Loucy (cell line): ENCODE measurements at regions not wholly inside any gene's neighbourhood (a gene's known extent, or its start where the extent isn't known, plus 50 kb on each side); places are given as distances from the start of the nearest gene placed in this dataset.

Source experiments
- H2AFZ ChIP-seq: fragments of 200-600 bp; sonication (generic); 2 replicates; pipeline ENCODE4 v1.6.0; 2016; ENCODE audit warnings: antibody characterized with exemption, mild to moderate bottlenecking, low read length, moderate library complexity
- H3F3A ChIP-seq: fragments of 200-600 bp; 2 replicates; pipeline ENCODE4 v1.6.0; 2016; ENCODE audit warnings: antibody characterized with exemption, low read depth, mild to moderate bottlenecking
- H3K27me3 ChIP-seq: fragments of 200-600 bp; sonication (generic); 2 replicates; pipeline ENCODE4 v1.6.1; 2014; ENCODE audit warnings: low read length, mild to moderate bottlenecking; ENCODE audit not compliant: insufficient read depth, poor library complexity, severe bottlenecking
- H3K36me3 ChIP-seq: fragments of 200-600 bp; sonication (generic); 2 replicates; pipeline ENCODE4 v1.6.1; 2016; ENCODE audit warnings: low read length; ENCODE audit not compliant: insufficient read depth
- H3K4me1 ChIP-seq: fragments of 200-600 bp; sonication (generic); 2 replicates; pipeline ENCODE4 v1.5.1; 2014; ENCODE audit warnings: low read length, mild to moderate bottlenecking; ENCODE audit not compliant: insufficient read depth, poor library complexity, severe bottlenecking
- H3K4me2 ChIP-seq: fragments of 200-600 bp; sonication (generic); 2 replicates; pipeline ENCODE4 v1.6.0; 2014; ENCODE audit warnings: antibody characterized with exemption, low read length, low read depth, mild to moderate bottlenecking; ENCODE audit not compliant: poor library complexity, severe bottlenecking
- H3K4me3 ChIP-seq: fragments of 200-600 bp; sonication (generic); 2 replicates; pipeline ENCODE4 v1.5.1; 2014; ENCODE audit warnings: low read length, mild to moderate bottlenecking, mixed read lengths; ENCODE audit not compliant: poor library complexity, severe bottlenecking
- H3K79me2 ChIP-seq: fragments of 200-600 bp; sonication (generic); 2 replicates; pipeline ENCODE4 v1.6.1; 2014; ENCODE audit warnings: low read length; ENCODE audit not compliant: insufficient read depth
- H3K9ac ChIP-seq: fragments of 200-600 bp; sonication (generic); 2 replicates; pipeline ENCODE4 v1.6.0; 2014; ENCODE audit warnings: mild to moderate bottlenecking, low read depth, low read length, moderate library complexity; ENCODE audit not compliant: poor library complexity, severe bottlenecking
- H3K9me2 ChIP-seq: fragments of 200-600 bp; sonication (generic); replicated peaks from 2 replicates; pipeline ENCODE4 v1.6.1; 2016; ENCODE audit warnings: low read depth, low read length, mixed read lengths
- H3K9me3 ChIP-seq: fragments of 200-600 bp; sonication (generic); 2 replicates; pipeline ENCODE4 v1.6.1; 2014; ENCODE audit warnings: mild to moderate bottlenecking, antibody characterized with exemption, low read length, low read depth; ENCODE audit not compliant: insufficient read depth
- H4K20me1 ChIP-seq: fragments of 200-600 bp; sonication (generic); 2 replicates; pipeline ENCODE4 v1.6.0; 2014; ENCODE audit warnings: antibody characterized with exemption, low read length, mild to moderate bottlenecking; ENCODE audit not compliant: insufficient read depth, poor library complexity, severe bottlenecking
- CTCF ChIP-seq: fragments of 200-600 bp; sonication (generic); conservative IDR thresholded peaks from 2 replicates; pipeline ENCODE4 v1.5.1; 2014; ENCODE audit warnings: mild to moderate bottlenecking, antibody characterized with exemption, low read length
- EZH2phosphoT487 ChIP-seq: fragments of 200-600 bp; IDR thresholded peaks from 2 replicates; pipeline ENCODE4 v1.6.1; 2018; ENCODE audit warnings: antibody characterized with exemption, mild to moderate bottlenecking, moderate library complexity, borderline replicate concordance

- TF ChIP-seq CTCF (no peak), EZH2phosphoT487 (no peak)
- no peaks in the 10 kb centered on the region for H3K79me2 ChIP-seq
- no peak overlapping the region for H3K9ac ChIP-seq
- H3K9me3 ChIP-seq: no peaks in the 10 kb centered on the region
- H3K4me2 ChIP-seq: no peak overlapping the region
- no peaks in the 10 kb centered on the region for H3K36me3 ChIP-seq
- H2AFZ ChIP-seq: no peak overlapping the region
- no peaks in the 10 kb centered on the region for H4K20me1 ChIP-seq
- no peaks in the 10 kb centered on the region for H3K4me1 ChIP-seq
- H3K27me3 ChIP-seq: no peaks in the 10 kb centered on the region
- no peaks in the 10 kb centered on the region for H3K9me2 ChIP-seq
- no peak overlapping the region for H3K4me3 ChIP-seq
- H3F3A ChIP-seq: no peaks in the 10 kb centered on the region
These were observed 107.3 kb upstream of the OLIG3 start for GRCh38 chr6:137601471-137601870.

GRCh38 chr6:137602313-137603197 lies 108.4 kb upstream of the OLIG3 start:
- H2AFZ ChIP-seq: no peak overlapping the region
- no peak for TF ChIP-seq CTCF
- no peak for TF ChIP-seq EZH2phosphoT487
- H3K79me2 ChIP-seq: no peaks in the 10 kb centered on the region
- H4K20me1 ChIP-seq: no peaks in the 10 kb centered on the region
- no peaks in the 10 kb centered on the region for H3K9me3 ChIP-seq
- H3K4me2 ChIP-seq: no peak overlapping the region
- no peaks in the 10 kb centered on the region for H3K36me3 ChIP-seq
- no peaks in the 10 kb centered on the region for H3K4me1 ChIP-seq
- no peaks in the 10 kb centered on the region for H3F3A ChIP-seq
- H3K27me3 ChIP-seq: peaks cover under 1% of the 10 kb centered on the region
- H3K9ac ChIP-seq: no peak overlapping the region
- no peaks in the 10 kb centered on the region for H3K9me2 ChIP-seq
- no peak overlapping the region for H3K4me3 ChIP-seq

GRCh38 chr6:137610702-137611101 lies 116.5 kb upstream of the OLIG3 start:
- H4K20me1 ChIP-seq: no peaks in the 10 kb centered on the region
- no peaks in the 10 kb centered on the region for H3K36me3 ChIP-seq
- H2AFZ ChIP-seq: no peak overlapping the region
- H3K79me2 ChIP-seq: no peaks in the 10 kb centered on the region
- H3K4me3 ChIP-seq: no peak overlapping the region
- H3K4me1 ChIP-seq: no peaks in the 10 kb centered on the region
- no peaks in the 10 kb centered on the region for H3F3A ChIP-seq
- H3K9me2 ChIP-seq: no peaks in the 10 kb centered on the region
- H3K27me3 ChIP-seq: peaks cover 14% of the 10 kb centered on the region
- H3K9me3 ChIP-seq: no peaks in the 10 kb centered on the region
- TF ChIP-seq EZH2phosphoT487 (no peak), CTCF (no peak)
- H3K4me2 ChIP-seq: no peak overlapping the region
- H3K9ac ChIP-seq: no peak overlapping the region
